Activated naive CD4-positive, alpha-beta T cell treated with anti-CD3 and anti-CD28 coated beads for 36 hours (primary cell): ENCODE measurements at regions not wholly inside any gene's neighbourhood (a gene's known extent, or its start where the extent isn't known, plus 50 kb on each side); places are given as distances from the start of the nearest gene placed in this dataset.
"Not testable (repeated sequence)": the region's sequence is repeated elsewhere in the genome, so short reads cannot be mapped to it uniquely, and the experiment has no call there.

Experiments
- CTCF ChIA-PET: fragments of 350-600 bp; sonication (Branson Sonifier 250); formaldehyde crosslinking; loops from one replicate; lab custom pipeline; 2021; ENCODE audit warnings: antibody characterized with exemption; lab: Charles Lee
- DNase-seq: peaks from one replicate; pipeline ENCODE4 v3.0.0-alpha.2; 2020
- H3K27ac Mint-ChIP-seq: one replicate; pipeline ENCODE4 v1.8.0; 2021; ENCODE audit warnings: mild to moderate bottlenecking, mixed read lengths
- H3K27me3 Mint-ChIP-seq: one replicate; pipeline ENCODE4 v1.8.0; 2021; ENCODE audit warnings: low read depth, mixed read lengths
- H3K36me3 Mint-ChIP-seq: one replicate; pipeline ENCODE4 v1.8.0; 2021; ENCODE audit warnings: low read depth, mixed read lengths
- H3K4me1 Mint-ChIP-seq: one replicate; pipeline ENCODE4 v1.8.0; 2021; ENCODE audit warnings: low read depth, mixed read lengths
- H3K4me3 Mint-ChIP-seq: one replicate; pipeline ENCODE4 v1.8.0; 2021; ENCODE audit warnings: mild to moderate bottlenecking, moderate library complexity, mixed read lengths
- H3K9me3 Mint-ChIP-seq: one replicate; pipeline ENCODE4 v1.8.0; 2021; ENCODE audit warnings: mixed read lengths
- intact Hi-C: fragments of 100-400 bp; cut with micrococcal nuclease; formaldehyde crosslinking; loops from one replicate; pipeline ENCODE4 v1.15.1; 2023

- no peak for DNase-seq
- Mint-ChIP-seq H3K9me3 (peaks cover 3% of the 10 kb centered on the region), H3K4me3 (no peak overlapping the region), H3K27ac (no peak overlapping the region), H3K4me1 (no peaks in the 10 kb centered on the region), H3K36me3 (no peaks in the 10 kb centered on the region), H3K27me3 (no peaks in the 10 kb centered on the region)
- CTCF ChIA-PET = no interaction called here
- intact Hi-C loops = no loop called here
These were observed 438.9 kb downstream of the NAV3 start for GRCh38 chr12:78269620-78270019.

- intact Hi-C loops = no loop called here
- CTCF ChIA-PET = no interaction called here
- DNase-seq = no peak
- Mint-ChIP-seq H3K36me3 (no peaks in the 10 kb centered on the region), H3K27me3 (no peaks in the 10 kb centered on the region), H3K9me3 (peaks cover 8% of the 10 kb centered on the region), H3K4me1 (no peaks in the 10 kb centered on the region), H3K4me3 (no peak overlapping the region), H3K27ac (no peak overlapping the region)
These were observed 440.9 kb downstream of the NAV3 start for GRCh38 chr12:78271546-78271945.

- DNase-seq = no peak
- H3K36me3 Mint-ChIP-seq = no peaks in the 10 kb centered on the region
- H3K27ac Mint-ChIP-seq = no peak overlapping the region
- CTCF ChIA-PET = no interaction called here
- no peak overlapping the region for H3K4me3 Mint-ChIP-seq
- intact Hi-C loops = no loop called here
- H3K27me3 Mint-ChIP-seq = no peaks in the 10 kb centered on the region
- no peaks in the 10 kb centered on the region for H3K4me1 Mint-ChIP-seq
- H3K9me3 Mint-ChIP-seq = peaks cover 12% of the 10 kb centered on the region
These were observed 445.2 kb downstream of the NAV3 start for GRCh38 chr12:78275886-78276285.

DNA sequence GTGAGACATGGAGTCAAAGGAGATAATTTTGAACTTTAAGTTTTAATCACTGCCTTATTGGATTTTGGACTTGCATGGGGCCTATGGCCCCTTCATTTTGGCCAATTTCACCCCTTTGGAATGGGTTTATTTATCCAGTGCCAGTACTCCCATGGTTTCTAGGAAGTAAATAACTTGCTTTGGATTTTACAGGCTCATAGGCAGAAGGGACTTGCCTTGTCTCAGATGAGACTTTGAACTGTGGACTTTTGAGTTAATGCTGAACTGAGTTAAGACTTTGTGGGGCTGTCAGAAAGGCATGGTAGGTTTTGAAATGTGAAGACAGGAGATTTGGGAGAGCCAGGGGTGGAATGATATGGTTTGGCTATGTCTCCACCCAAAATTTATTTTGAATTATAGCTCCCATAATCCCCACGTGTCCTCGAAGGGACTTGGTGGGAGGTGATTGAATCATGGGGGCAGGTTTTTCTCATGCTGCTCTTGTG lies 448.1 kb downstream of the NAV3 start:
- no peak overlapping the region for H3K27ac Mint-ChIP-seq
- no peaks in the 10 kb centered on the region for H3K36me3 Mint-ChIP-seq
- intact Hi-C loops = no loop called here
- CTCF ChIA-PET = no interaction called here
- no peak overlapping the region for H3K4me3 Mint-ChIP-seq
- H3K27me3 Mint-ChIP-seq = no peaks in the 10 kb centered on the region
- no peak for DNase-seq
- no peaks in the 10 kb centered on the region for H3K4me1 Mint-ChIP-seq
- H3K9me3 Mint-ChIP-seq = peaks cover 9% of the 10 kb centered on the region

GRCh38 chr12:78279567-78279966 lies 448.9 kb downstream of the NAV3 start:
- no peaks in the 10 kb centered on the region for H3K27me3 Mint-ChIP-seq
- no peaks in the 10 kb centered on the region for H3K4me1 Mint-ChIP-seq
- no peak overlapping the region for H3K4me3 Mint-ChIP-seq
- CTCF ChIA-PET = no interaction called here
- intact Hi-C loops = no loop called here
- H3K36me3 Mint-ChIP-seq = no peaks in the 10 kb centered on the region
- H3K9me3 Mint-ChIP-seq = peaks cover 9% of the 10 kb centered on the region
- no peak for DNase-seq
- no peak overlapping the region for H3K27ac Mint-ChIP-seq

DNA sequence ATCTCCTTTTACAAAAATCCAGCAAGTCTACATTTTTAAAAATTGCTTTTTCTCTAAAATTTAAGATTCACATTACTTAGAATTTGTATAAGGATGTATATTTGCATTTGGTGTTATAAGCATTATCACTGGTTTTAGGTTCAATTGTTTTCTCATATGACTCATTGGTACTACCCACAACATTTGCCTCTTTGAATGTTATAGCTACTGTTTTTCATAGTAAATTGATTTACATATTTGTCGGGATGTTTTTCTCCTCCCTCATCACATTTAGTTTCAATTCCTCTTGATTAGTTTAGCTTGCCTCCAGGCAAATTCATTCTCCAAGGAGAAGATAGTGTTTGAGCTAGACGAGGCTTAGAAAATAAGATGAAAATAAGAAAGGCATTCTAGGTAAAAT lies 450.4 kb downstream of the NAV3 start:
- CTCF ChIA-PET, DNase-seq, H3K9me3 Mint-ChIP-seq, intact Hi-C loops, H3K27ac Mint-ChIP-seq, H3K4me1 Mint-ChIP-seq, H3K27me3 Mint-ChIP-seq, H3K4me3 Mint-ChIP-seq, H3K36me3 Mint-ChIP-seq: not testable (repeated sequence)

GRCh38 chr12:78284417-78284816 lies 453.7 kb downstream of the NAV3 start:
- H3K27me3 Mint-ChIP-seq = no peaks in the 10 kb centered on the region
- CTCF ChIA-PET = no interaction called here
- intact Hi-C loops = no loop called here
- DNase-seq = no peak
- no peaks in the 10 kb centered on the region for H3K4me1 Mint-ChIP-seq
- H3K4me3 Mint-ChIP-seq = no peak overlapping the region
- no peaks in the 10 kb centered on the region for H3K36me3 Mint-ChIP-seq
- H3K9me3 Mint-ChIP-seq = peaks cover 4% of the 10 kb centered on the region
- H3K27ac Mint-ChIP-seq = no peak overlapping the region

DNA sequence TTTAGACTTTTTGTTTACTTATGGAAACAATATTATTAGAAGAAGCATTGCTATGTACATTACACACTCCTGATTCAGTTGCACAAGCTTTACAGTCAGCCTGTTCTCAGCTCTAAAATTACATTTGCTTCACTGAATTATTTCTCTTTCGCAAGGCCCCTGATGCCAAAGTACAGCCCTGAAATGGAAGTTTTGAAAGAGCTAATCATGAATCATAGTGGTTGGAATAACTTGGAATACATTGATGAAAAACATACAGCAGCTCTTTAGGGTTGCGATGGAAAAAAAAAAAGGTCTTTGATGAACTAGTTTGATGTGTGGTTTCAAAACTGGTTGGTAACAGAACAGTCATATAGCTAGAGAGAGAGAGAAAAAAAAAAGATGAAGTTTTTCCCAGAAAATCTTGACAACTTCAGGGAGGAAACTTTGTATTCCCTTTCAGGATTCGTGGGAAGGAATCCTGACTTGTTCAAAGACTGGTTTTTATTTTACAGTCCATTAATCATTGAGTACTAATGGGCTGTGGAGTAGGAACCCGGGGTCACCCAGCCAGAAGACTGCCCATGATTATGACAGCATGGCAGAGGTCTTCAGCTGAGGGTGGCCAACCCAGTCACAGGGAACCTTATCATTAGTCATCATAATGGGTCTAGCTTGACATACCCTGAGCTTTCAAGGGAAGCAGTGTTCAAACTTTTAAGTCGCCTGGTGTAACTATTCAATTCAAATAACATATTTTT lies 460.1 kb downstream of the NAV3 start:
- no peaks in the 10 kb centered on the region for H3K27me3 Mint-ChIP-seq
- intact Hi-C loops = no loop called here
- H3K4me3 Mint-ChIP-seq = no peak overlapping the region
- peaks cover 6% of the 10 kb centered on the region for H3K9me3 Mint-ChIP-seq
- H3K27ac Mint-ChIP-seq = no peak overlapping the region
- no peak for DNase-seq
- CTCF ChIA-PET = no interaction called here
- H3K36me3 Mint-ChIP-seq = no peaks in the 10 kb centered on the region
- no peaks in the 10 kb centered on the region for H3K4me1 Mint-ChIP-seq

GRCh38 chr12:78293059-78293686 lies 462.5 kb downstream of the NAV3 start:
- CTCF ChIA-PET = no interaction called here
- Mint-ChIP-seq H3K36me3 (no peaks in the 10 kb centered on the region), H3K4me1 (no peaks in the 10 kb centered on the region), H3K27ac (no peak overlapping the region), H3K4me3 (no peak overlapping the region), H3K27me3 (no peaks in the 10 kb centered on the region), H3K9me3 (peaks cover 4% of the 10 kb centered on the region)
- no peak for DNase-seq
- intact Hi-C loops = no loop called here

GRCh38 chr12:78301282-78301681 lies 470.6 kb downstream of the NAV3 start:
- H3K9me3 Mint-ChIP-seq, H3K4me1 Mint-ChIP-seq, H3K27ac Mint-ChIP-seq, H3K36me3 Mint-ChIP-seq, CTCF ChIA-PET, H3K27me3 Mint-ChIP-seq, H3K4me3 Mint-ChIP-seq, intact Hi-C loops, DNase-seq: not testable (repeated sequence)

- Mint-ChIP-seq H3K4me3 (no peak overlapping the region), H3K27ac (no peak overlapping the region)
- no peak for DNase-seq
These were observed 475.1 kb downstream of the NAV3 start for GRCh38 chr12:78305808-78306207.

DNA sequence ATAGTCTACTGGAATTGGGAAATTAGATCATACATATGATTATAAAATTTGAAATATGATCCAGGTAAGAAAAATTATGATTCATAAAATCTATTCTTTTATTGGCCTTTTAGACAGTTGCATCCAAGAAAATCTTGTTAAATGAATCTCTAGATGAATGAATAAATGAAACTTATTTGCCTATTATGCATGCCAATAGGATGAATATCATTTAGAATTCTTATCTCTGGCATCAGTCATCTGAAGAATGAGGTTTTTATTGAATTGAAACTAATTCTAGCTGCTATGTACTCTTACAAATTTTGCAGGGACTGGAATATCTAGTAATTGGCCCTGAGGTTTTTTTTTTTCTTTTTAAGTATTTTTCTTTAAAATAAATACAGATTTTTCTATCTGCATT lies 475.5 kb downstream of the NAV3 start:
- Mint-ChIP-seq H3K4me1 (no peaks in the 10 kb centered on the region), H3K9me3 (no peaks in the 10 kb centered on the region), H3K36me3 (no peaks in the 10 kb centered on the region), H3K27me3 (no peaks in the 10 kb centered on the region), H3K27ac (no peak overlapping the region), H3K4me3 (no peak overlapping the region)
- intact Hi-C loops = no loop called here
- no peak for DNase-seq
- CTCF ChIA-PET = no interaction called here

More at GRCh38 chr12:78305808-78306207, 475.1 kb downstream of the NAV3 start:
- CTCF ChIA-PET = no interaction called here
- Mint-ChIP-seq H3K4me1 (no peaks in the 10 kb centered on the region), H3K36me3 (no peaks in the 10 kb centered on the region), H3K27me3 (no peaks in the 10 kb centered on the region), H3K9me3 (no peaks in the 10 kb centered on the region)
- intact Hi-C loops = no loop called here

DNA sequence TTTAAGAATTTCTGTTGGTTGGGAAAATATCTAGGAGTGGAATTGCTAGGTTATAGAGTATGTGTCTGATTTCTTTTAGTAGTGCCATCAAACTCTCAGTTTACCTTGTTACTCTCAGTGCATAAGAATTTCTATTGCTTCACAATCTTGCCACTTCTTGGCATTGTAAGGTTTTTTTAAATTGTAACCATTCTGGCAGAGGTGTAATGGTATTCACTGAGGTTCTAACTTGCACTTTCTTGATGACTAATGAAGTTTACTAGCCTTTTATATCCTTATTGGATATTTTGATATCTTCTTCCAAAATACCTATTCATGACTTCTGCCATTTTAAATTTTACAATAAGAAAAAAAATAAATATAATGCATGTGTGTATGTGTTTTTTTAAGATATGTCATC lies 478.0 kb downstream of the NAV3 start:
- CTCF ChIA-PET = no interaction called here
- Mint-ChIP-seq H3K4me1 (no peaks in the 10 kb centered on the region), H3K27ac (no peak overlapping the region), H3K27me3 (no peaks in the 10 kb centered on the region), H3K9me3 (no peaks in the 10 kb centered on the region), H3K4me3 (no peak overlapping the region), H3K36me3 (no peaks in the 10 kb centered on the region)
- DNase-seq = no peak
- intact Hi-C loops = no loop called here
